ENCODE measurements at regions not wholly inside any gene's neighbourhood (a gene's known extent, or its start where the extent isn't known, plus 50 kb on each side); places are given as distances from the start of the nearest gene placed in this dataset.

DNA sequence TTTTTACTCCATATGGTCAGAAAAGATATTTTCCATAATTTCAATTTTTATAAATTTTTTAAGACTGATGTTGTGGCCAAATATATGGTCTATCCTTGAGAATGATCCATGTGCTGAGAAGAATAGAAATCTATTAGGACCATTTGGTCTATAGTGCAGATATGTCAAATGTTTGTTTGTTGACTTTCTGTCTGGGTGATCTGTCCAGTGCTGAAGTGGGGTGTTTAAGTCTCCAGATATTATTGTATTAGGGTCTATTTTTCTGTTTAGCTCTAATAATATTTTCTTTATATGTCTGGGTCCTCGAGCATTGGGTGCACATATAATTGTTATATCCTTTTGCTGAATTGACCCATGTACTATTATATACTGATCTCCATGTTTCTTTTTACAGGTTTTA lies 308.9 kb upstream of the LMO3 start:
- H3K27ac Mint-ChIP-seq (ENCODE audit: unreplicated experiment): no peak overlapping the region
- no peak overlapping the region for H3K4me3 Mint-ChIP-seq (ENCODE audit: unreplicated experiment)
- H3K4me1 Mint-ChIP-seq (ENCODE audit: low read depth): no peaks in the 10 kb centered on the region
- H3K36me3 Mint-ChIP-seq (ENCODE audit: low read depth): no peaks in the 10 kb centered on the region
- TF ChIP-seq, protein P1, sequence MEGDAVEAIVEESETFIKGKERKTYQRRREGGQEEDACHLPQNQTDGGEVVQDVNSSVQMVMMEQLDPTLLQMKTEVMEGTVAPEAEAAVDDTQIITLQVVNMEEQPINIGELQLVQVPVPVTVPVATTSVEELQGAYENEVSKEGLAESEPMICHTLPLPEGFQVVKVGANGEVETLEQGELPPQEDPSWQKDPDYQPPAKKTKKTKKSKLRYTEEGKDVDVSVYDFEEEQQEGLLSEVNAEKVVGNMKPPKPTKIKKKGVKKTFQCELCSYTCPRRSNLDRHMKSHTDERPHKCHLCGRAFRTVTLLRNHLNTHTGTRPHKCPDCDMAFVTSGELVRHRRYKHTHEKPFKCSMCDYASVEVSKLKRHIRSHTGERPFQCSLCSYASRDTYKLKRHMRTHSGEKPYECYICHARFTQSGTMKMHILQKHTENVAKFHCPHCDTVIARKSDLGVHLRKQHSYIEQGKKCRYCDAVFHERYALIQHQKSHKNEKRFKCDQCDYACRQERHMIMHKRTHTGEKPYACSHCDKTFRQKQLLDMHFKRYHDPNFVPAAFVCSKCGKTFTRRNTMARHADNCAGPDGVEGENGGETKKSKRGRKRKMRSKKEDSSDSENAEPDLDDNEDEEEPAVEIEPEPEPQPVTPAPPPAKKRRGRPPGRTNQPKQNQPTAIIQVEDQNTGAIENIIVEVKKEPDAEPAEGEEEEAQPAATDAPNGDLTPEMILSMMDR (IDR thresholded peaks at IDR 0.05): no peak
- DNase-seq (ENCODE audit: low spot score): no peak
- peaks cover 35% of the 10 kb centered on the region for H3K9me3 Mint-ChIP-seq (ENCODE audit: low read depth)
- peaks cover 3% of the 10 kb centered on the region for H3K27me3 Mint-ChIP-seq (ENCODE audit: low read depth)

GRCh38 chr12:16913832-16914490 lies 308.0 kb upstream of the LMO3 start:
- Mint-ChIP-seq H3K36me3 (ENCODE audit: low read depth) (no peaks in the 10 kb centered on the region), H3K9me3 (ENCODE audit: low read depth) (peaks cover 32% of the 10 kb centered on the region), H3K4me3 (ENCODE audit: unreplicated experiment) (no peak overlapping the region), H3K27me3 (ENCODE audit: low read depth) (peaks cover 3% of the 10 kb centered on the region), H3K27ac (ENCODE audit: unreplicated experiment) (no peak overlapping the region), H3K4me1 (ENCODE audit: low read depth) (no peaks in the 10 kb centered on the region)
- TF ChIP-seq, protein P1 (IDR thresholded peaks at IDR 0.05): no peak
- no peak for DNase-seq (ENCODE audit: low spot score)

GRCh38 chr12:16901946-16902345 lies 296.0 kb upstream of the LMO3 start:
- H3K9me3 Mint-ChIP-seq (ENCODE audit: low read depth): peaks cover 11% of the 10 kb centered on the region
- TF ChIP-seq, protein P1 (IDR thresholded peaks at IDR 0.05): no peak
- DNase-seq (ENCODE audit: low spot score): no peak
- H3K27me3 Mint-ChIP-seq (ENCODE audit: low read depth): no peaks in the 10 kb centered on the region
- H3K36me3 Mint-ChIP-seq (ENCODE audit: low read depth): no peaks in the 10 kb centered on the region
- no peak overlapping the region for H3K27ac Mint-ChIP-seq (ENCODE audit: unreplicated experiment)
- no peak overlapping the region for H3K4me3 Mint-ChIP-seq (ENCODE audit: unreplicated experiment)
- no peaks in the 10 kb centered on the region for H3K4me1 Mint-ChIP-seq (ENCODE audit: low read depth)

GRCh38 chr12:16893426-16893825 lies 287.5 kb upstream of the LMO3 start:
- no peak overlapping the region for H3K27ac Mint-ChIP-seq (ENCODE audit: unreplicated experiment)
- TF ChIP-seq, protein P1 (IDR thresholded peaks at IDR 0.05): no peak
- peaks cover 15% of the 10 kb centered on the region for H3K9me3 Mint-ChIP-seq (ENCODE audit: low read depth)
- no peak for DNase-seq (ENCODE audit: low spot score)
- H3K27me3 Mint-ChIP-seq (ENCODE audit: low read depth): no peaks in the 10 kb centered on the region
- H3K4me1 Mint-ChIP-seq (ENCODE audit: low read depth): no peaks in the 10 kb centered on the region
- no peak overlapping the region for H3K4me3 Mint-ChIP-seq (ENCODE audit: unreplicated experiment)
- H3K36me3 Mint-ChIP-seq (ENCODE audit: low read depth): no peaks in the 10 kb centered on the region

- Mint-ChIP-seq H3K4me1 (ENCODE audit: low read depth) (no peaks in the 10 kb centered on the region), H3K4me3 (ENCODE audit: unreplicated experiment) (no peak overlapping the region), H3K36me3 (ENCODE audit: low read depth) (no peaks in the 10 kb centered on the region), H3K27me3 (ENCODE audit: low read depth) (no peaks in the 10 kb centered on the region), H3K9me3 (ENCODE audit: low read depth) (peaks cover 21% of the 10 kb centered on the region), H3K27ac (ENCODE audit: unreplicated experiment) (no peak overlapping the region)
- TF ChIP-seq, protein P1 (IDR thresholded peaks at IDR 0.05): no peak
- no peak for DNase-seq (ENCODE audit: low spot score)
These were observed 285.7 kb upstream of the LMO3 start for GRCh38 chr12:16891673-16892072.
